Fibroblast of pulmonary artery (primary cell): ENCODE measurements at regions not wholly inside any gene's neighbourhood (a gene's known extent, or its start where the extent isn't known, plus 50 kb on each side); places are given as distances from the start of the nearest gene placed in this dataset.
"Not testable (repeated sequence)": the region's sequence is repeated elsewhere in the genome, so short reads cannot be mapped to it uniquely, and the experiment has no call there.

ENCODE experiments used
- DNase-seq: peaks from one replicate; pipeline ENCODE4 v3.0.0-alpha.2; 2010; ENCODE audit warnings: low read depth
- H3K4me3 ChIP-seq: replicated peaks from 2 replicates; pipeline ENCODE4 v1.5.1; 2011; ENCODE audit warnings: low read depth, mild to moderate bottlenecking, control low read depth, low read length, moderate library complexity
- CTCF ChIP-seq: IDR thresholded peaks from 2 replicates; pipeline ENCODE4 v1.5.1; 2011; ENCODE audit warnings: mild to moderate bottlenecking, control low read depth, low read length, inconsistent platforms; ENCODE audit errors: missing control alignments

GRCh38 chr15:35698966-35699575 lies 153.1 kb upstream of the DPH6 start:
- no peak for DNase-seq
- no peak for TF ChIP-seq CTCF
- no peak overlapping the region for H3K4me3 ChIP-seq

GRCh38 chr15:35700091-35700593 lies 154.2 kb upstream of the DPH6 start:
- not testable (repeated sequence) for H3K4me3 ChIP-seq, DNase-seq

DNA sequence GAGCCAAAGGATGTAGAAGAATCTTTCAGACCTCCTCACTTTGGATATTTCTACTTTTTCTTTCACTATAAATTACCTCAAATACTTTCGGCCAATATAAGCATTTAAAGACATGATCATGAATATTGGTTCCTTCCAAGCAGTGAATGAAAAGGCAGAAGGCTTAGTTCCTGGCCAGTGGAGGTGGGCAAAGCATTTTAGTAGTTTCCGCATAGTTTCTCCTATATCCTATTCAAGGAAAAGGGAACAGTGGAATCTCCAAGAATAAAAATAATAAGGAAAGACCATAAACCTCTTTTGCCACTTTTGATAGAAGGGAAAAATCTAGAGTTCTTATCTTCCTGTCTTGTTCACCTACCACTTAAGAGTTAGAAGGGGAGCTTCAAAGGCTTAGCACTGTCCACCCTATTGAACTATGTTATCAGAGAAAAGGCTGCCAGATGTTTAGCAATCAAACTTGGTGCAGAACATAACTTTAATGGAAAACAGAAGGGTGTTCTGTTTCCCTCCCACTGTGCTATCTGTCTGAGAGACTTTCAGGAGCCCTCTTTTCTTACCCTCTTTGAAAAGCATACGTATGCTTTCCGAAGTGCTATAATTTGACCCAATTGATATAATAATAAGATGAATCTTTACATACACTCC lies 155.6 kb upstream of the DPH6 start:
- TF ChIP-seq CTCF = no peak
- no peak for DNase-seq
- H3K4me3 ChIP-seq = no peak overlapping the region

GRCh38 chr15:35702946-35703495 lies 157.1 kb upstream of the DPH6 start:
- H3K4me3 ChIP-seq = no peak overlapping the region
- no peak for TF ChIP-seq CTCF
- DNase-seq = no peak

DNA sequence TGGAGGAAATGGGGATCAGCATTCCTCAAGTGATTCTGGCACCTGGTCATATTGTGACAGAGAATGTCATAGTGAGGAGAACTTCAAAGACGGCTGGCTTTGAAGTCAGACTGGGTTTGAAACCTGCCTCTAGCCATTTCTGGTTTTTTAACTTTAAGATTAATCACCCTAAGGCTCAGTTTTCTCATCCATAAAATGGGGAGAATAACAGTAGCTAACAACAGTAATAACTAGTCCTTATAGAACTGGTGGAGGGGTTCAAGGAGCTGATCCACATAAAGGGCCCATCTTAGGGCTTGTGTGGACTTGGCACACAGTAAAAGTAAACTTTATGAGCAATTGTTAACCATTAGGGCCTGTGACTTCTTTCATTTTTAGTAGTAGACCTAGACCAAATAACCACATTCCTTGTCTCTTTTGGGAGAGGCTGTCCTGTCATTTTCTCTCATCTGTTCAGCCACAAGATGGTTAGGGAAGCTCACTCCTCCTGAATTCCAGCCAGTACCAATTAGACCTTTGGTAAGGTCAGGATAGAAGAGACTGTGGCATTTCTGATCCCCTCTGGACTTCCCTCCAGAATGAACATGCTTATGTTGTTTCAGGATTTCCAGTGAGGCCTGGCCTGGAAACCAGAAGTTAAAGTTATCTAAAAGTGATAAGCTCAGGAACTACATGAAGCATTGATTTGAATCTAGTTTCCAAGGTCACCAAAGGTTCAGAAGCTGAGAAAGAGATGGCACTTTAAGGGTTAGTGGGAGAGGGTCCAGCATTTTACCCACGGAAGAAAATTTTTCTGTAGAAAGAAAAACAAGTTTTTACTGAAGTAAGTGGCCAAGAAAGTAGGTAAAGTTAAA lies 159.3 kb upstream of the DPH6 start:
- TF ChIP-seq CTCF = no peak
- no peak overlapping the region for H3K4me3 ChIP-seq
- DNase-seq = no peak

DNA sequence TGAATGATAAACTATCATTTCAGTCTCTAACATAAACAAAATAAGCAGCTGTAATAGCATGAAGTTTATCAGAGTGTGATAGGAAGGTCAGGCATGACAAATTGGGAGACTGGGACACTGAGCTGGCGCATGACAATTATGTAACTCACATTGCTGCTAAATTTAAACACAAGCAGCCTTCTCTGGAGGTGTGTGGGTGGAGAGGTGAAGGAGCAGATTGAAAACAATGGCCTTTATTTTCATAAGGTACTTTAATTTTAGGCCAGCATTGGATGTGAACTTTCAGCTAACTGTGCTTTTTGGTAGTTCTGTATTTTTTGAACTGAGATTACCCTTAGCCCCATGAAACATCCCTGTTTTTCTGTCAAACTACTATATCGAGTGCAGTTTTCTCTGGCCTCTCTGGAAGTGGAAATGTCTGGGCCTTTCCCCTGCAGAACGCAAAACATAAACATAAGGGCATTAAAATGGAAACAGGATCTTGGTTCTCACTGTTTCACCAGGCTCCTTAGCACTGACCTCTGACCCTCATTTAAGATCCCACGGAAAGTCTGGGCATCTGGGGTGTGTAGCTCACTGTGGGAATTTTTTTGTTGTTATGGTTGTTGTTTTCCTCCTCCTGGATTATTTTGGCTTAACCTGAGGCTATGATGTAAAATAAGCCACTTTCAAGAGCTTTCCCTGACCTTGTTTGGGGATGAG lies 160.1 kb upstream of the DPH6 start:
- no peak overlapping the region for H3K4me3 ChIP-seq
- peak; percentile 40 for DNase-seq
- no peak for TF ChIP-seq CTCF
